Hematopoietic multipotent progenitor cell treated with erythropoietin and hydrocortisone succinate and interleukin-3 and kit ligand, for 4 days (in vitro differentiated cells): ENCODE measurements at regions not wholly inside any gene's neighbourhood (a gene's known extent, or its start where the extent isn't known, plus 50 kb on each side); places are given as distances from the start of the nearest gene placed in this dataset.
A peak's percentile ranks its signal among the peaks of the same experiment; 100 is the strongest.

Experiments used
- DNase-seq: peaks from one replicate; pipeline ENCODE4 v3.0.0-alpha.2; 2015

DNA sequence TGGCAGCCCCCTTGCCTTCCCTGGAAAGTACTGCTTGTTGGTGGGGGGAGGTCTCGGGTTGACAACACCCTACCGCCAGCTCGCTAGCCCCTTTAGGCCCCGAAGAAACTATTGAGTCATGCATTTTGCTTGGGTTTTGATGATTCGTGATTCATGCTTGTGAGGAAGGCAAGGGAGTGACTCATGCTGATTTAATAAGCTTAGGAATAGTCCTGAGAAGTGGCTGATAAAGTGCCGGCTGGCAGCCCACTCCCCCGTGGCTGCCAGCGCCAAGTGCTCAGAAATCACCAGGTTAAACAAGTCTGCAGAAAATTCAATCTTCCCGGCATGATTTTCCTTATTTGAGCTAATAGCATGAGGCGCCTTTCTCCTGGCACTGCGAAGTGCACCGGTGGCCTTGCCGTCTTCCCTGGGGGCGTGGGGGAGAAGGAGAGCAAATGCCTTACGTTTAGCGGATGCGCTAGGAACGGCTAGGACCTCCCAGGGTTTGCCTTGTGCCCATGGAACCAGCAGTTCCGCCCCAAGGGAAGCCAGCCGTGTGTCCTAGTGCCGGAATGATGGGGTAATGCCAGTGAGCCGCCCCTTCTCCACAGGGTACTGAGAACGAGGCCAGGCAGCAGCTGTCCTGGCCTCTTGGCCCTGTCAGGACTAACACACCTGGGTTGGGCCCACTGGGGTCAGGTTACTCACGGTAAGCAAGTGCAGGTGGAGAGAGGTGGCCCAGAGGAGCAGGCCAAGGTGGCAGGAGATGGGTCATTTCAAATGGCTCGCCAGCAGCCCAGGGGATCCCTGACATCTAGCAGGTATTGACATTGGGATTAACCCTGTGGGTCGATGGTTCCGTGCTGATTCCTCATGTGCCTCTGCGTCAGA, 151.9 kb downstream of the MACROH2A1 start:
- DNase-seq: peak; percentile 48

GRCh38 chr5:135246605-135246922, 152.5 kb downstream of the MACROH2A1 start:
- DNase-seq: no peak

GRCh38 chr5:135245521-135246499, 153.2 kb downstream of the MACROH2A1 start:
- DNase-seq: peak; percentile 36

- no peak for DNase-seq
Measured at GRCh38 chr5:135244620-135245021, 154.4 kb downstream of the MACROH2A1 start.

DNA sequence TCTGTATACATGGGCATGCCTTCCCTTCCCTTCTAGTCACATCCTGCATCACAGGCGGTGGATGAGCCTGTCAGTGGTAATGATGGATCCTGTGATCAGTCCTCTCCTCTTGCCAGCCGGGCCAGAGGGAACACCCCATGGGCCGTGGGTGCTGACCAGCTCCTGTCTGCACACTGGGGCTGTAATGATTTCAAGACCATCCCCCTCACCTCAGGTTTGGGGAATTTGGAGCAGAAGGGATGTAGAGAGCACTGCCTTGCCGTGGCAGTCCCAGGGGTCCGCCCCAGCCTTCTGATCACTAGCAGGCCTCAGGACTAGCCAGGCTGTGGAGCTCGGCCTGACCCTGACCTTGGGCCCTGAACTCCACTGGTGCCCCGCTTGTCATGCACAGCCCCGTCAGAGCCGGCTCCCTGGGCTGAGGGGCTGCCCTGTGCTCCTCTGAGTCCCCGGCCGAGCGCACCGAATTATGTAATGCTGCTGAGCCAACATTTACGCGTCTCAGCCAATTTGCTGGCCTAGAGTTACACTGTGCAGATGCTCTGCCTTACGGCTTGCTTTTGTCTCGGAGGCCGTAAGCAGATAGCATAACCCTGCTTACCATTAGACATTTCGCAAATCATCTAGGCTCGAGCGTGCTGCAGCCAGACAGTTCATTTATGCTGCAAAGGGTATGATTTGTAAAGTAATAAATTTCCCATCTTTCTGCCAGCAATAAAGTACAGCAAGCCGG, 155.3 kb downstream of the MACROH2A1 start:
- no peak for DNase-seq

- no peak for DNase-seq
Measured at GRCh38 chr5:135242866-135243555, 156.0 kb downstream of the MACROH2A1 start.

DNA sequence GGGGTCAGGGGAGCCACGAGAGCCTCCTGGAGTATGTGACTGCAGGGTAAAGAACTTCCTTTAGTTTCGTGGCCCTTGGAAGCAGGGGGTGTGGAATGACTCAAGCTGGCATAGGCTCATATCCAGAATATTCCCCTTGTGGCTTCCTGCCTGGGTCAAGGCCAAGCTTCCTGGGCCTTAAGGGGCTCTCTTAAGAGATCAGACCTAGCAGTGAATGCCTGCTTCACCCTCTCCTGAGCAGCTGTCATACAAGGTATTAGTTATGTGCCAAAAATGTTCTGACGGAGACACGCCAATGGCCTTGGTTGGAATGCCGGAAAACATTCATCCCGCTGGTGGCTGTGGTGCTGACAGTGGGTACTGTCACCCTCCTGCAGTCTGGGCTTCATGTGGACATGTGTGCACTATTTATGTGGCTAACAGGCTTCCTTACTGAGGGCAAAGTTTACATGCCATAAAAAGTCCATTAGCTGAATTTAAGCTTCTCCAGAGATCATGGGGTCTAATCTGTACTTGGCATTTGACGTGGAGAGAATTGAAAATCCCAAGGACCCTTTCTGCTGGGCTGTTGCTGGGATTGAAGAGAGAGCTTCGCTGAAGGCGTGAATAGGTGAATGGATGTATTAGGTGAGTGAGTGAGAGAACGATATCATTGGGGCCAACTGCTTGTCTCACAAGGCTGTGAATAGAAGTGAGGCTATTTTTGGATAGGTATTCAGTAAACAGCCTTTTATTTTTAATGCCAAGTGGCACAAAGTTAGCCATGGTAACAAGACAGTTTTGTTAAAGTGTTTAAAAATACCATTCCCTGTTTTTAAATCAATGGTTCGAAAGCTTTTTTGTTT, 156.8 kb downstream of the MACROH2A1 start:
- DNase-seq: no peak

- no peak for DNase-seq
Measured at GRCh38 chr5:135241536-135241935, 157.5 kb downstream of the MACROH2A1 start.

DNA sequence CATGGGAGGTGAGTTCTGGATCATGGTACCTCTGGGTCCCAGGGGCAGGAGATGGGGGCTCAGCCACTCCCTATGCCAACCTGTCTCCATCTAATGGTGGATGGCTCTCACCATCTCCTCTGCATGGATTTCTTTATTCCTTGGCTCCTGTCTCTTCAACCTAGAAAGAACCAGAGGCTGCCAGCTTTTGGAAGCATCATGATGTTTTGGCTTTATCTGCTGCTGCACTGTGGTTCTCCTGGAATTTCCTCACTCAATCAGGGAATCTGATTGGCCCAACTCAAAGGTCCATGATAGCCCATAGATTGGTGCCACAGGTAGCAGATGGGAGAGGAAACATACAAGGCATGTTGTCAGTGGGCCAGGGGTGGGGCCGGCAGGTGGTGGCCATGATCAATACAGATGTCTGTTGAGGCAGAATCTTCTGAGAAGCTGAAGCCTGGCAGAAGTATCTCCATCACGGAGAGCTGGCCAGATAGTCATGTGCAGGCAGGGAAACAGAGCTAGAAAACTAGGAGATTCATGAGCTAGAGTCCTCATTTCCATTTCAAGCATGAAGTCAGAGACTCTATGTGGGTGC, 158.2 kb downstream of the MACROH2A1 start:
- no peak for DNase-seq

DNA sequence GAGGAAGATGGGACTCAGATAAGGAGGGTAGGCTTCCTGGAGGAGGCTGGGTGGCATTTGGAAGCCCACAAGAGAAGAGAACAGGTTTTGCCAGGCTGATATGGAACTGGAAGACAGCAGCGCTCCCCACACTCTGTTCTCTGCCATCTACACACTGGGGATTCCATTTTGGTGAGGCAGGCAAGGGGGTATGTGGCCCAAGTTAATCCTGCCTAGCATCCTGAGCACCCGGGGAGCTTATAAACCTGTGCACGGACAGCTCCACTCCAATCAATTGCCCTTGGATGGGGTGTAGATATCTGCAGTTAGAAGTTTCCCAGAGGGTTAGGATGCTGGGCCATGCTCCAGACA, 158.8 kb downstream of the MACROH2A1 start:
- no peak for DNase-seq

- no peak for DNase-seq
Measured at GRCh38 chr5:135239453-135240282, 159.4 kb downstream of the MACROH2A1 start.

DNA sequence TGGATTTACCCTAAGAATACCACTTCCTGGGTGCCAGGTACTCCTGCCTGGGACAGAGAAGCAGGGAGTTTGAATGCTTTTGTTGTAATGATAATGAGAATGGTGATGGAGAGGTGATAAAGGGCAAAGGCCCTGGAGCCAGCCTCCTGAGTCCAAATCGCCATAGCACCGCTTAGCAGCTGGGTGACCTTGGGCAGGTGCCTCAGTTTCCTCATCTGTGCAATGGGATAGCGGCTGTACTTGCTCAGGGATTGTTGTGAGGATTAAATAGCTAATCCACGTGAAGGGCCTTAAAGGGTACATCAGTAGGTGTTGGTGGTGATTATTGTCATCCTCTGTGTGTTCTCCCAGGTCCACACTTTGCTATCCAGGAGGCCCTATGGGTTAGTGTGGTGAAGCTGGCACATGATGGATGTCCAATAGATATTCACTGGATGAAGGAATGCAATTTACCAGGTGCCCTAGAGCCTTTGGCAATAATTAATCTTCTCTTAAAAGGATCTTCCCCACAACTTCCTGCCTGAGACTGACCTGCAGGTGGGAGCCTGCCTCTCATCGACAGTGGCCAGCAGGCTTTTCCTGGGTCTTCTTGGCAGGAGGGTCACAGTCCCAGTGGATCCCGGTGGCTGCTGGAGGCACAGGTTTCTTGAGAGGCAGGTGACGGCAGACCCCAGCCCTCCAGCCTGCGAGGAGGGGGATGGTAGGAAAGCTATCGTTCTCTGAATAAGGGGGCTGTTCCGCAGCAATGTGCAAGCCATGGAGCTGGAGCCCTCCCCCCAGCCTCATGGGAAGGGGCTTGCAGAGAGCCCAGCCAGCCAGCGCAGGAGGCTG, 160.2 kb downstream of the MACROH2A1 start:
- no peak for DNase-seq

DNA sequence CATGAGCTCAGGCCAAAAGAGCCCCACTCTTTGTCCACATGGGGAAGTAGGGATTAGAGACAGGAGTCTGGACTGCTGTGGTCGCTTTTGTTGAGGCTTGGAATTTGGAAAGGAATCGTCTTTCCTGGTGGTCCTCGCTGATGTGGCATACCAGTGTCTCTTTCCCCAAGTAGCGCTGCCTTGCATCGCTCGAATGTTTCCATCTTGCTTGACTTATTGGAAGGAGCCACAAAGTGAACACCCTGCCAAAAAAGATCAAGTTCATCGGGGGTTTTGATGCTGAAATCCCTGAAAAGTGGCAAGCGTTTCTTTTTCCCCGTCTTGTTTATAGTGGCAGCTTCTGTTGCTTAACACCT, 161.3 kb downstream of the MACROH2A1 start:
- no peak for DNase-seq

- no peak for DNase-seq
Measured at GRCh38 chr5:135236908-135237747, 161.9 kb downstream of the MACROH2A1 start.

DNA sequence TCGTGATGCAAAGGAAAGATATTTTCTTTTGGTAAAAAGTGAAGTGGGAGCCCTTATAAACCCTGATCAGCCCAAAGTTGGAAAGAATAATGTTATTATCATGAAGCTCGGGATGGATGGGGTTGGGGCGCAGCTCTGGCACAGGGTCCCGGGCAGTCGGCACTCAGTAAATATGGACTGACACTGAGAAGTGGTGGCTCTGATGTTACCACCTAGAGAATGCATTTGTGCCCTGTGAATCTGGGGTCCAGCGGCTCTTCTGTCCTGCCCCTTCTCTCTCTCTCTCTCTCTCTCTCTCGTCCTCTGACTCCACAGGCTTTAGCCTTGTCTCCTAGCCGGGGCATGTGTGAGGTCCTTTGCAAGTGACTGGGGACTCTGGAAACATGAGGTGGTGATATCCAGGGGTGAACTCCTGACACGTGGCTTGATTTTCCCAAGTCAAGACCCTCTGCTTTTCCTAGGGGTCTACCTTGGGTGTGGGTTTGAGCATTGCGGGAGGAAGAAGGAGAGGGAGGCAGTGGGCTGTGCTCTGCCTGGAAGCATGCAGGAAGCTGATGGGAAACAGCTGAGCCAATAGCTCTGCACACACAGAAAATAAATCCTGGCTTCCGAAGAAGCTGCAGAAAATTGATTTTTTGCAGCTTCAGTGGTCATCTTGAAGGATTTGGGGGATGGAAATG, 162.7 kb downstream of the MACROH2A1 start:
- no peak for DNase-seq

DNA sequence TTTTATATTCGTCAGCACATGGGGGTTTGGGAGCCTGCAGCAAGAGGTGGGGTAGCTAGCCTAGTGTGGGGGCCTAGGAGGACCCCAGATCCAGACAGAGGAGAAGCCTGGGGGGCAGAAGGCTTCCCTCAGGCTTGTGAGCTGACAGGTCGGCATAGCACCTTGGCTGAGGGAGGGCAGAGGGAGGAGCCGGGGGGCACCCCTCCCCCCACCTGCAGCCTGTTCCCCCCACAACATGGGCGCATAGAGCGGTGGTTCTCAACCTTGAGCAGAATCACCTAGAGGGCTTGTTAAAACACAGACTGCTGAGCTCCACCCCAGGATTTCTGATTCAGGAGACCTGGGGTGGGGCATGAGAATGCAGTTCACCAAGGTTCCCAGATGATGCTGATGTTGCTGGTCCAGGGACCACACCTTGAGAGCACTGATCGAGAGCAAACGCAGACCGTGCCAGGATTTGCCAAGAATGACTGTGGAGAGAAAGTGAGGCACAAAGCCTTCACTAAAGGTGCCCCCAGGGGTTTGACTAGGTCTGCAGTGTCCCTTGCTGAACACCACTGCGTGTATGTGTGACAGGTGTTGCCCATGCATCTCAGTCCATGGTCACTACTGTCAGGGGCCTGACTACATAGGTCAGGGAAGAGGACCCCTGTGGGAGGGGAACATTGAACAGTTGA, 163.3 kb downstream of the MACROH2A1 start:
- no peak for DNase-seq

DNA sequence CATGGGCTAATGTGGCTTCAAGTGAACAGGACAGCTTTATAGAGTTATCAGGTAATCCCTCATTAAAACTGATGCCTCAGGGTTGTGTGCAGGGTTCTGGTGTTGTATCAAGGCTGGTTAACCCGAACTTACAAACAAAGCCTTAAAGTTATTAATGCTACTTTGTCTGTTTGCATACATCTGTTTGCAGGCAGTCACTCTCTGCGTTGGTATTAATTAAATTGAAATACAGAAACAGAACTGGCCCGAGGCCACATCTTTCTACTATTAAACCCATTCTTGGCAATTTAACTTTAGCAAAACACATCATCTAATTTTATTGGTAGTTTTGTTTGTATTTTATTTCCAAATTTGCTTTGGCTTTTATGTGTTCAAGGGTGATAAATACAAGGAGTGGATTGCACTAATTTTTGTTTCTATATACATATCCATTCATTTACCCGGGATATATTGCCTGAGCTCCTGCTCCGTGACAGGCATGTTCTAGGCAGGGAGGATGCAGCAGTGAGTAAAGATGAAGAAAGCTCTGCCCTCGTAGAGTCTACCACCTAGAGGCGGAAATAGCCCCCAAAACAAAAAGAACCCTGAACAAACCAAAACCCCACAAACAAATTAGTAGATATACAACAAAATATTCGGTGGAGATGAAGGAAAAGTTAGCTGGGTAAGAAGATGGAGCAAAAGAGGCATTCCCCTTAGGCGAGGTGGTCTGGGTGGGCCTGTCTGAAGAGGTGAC, 164.2 kb downstream of the MACROH2A1 start:
- no peak for DNase-seq
